ENCODE measurements at regions not wholly inside any gene's neighbourhood (a gene's known extent, or its start where the extent isn't known, plus 50 kb on each side); places are given as distances from the start of the nearest gene placed in this dataset.
"Not testable (repeated sequence)": the region's sequence is repeated elsewhere in the genome, so short reads cannot be mapped to it uniquely, and the experiment has no call there.

DNA sequence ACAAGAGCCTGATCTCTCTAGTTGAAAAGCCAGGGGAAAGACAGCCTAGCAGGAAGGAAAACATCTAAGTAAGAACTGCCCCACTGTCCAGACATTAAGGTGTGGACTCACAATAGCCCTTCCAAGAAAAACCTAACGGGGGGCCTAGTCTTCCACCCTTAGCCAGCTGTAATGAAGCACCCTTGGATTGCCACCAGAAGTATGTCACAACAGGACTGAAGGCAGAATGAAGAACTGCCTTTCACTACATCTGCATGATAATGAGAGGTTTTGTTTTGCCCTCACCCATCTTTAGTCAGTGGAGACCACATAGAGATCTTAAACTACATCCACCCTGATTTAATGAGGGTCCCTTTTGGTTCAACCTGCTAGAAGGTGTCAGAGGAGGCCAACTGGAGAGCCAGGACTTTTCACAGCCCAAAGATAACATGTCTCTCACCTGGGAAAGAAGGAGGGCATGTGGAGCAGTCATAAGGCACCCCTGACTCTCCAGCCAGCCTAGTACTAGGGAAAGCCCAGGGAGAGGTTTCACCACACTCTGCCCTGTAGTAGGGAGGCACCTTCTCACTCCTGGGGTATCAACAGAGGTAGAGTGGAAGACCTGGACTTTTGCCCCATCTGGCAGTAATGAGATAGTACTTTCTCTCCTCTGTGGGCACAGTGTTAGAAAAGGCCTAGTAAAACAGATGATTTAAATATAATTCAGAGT lies 1017.4 kb upstream of the MANEA start:
- Histone ChIP-seq H3K27me3 (ENCODE audit: low read depth) (no peaks in the 10 kb centered on the region), H3K36me3 (replicated peaks) (no peaks in the 10 kb centered on the region), H3K4me3 (no peak overlapping the region), H3K4me1 (no peaks in the 10 kb centered on the region), H3K9me3 (no peaks in the 10 kb centered on the region)
- no peak for DNase-seq (ENCODE audit: low spot score in 2 of 2)
- in situ Hi-C loops (cut with MboI; ENCODE audit: low sequenced_read_pairs) = no loop called here

DNA sequence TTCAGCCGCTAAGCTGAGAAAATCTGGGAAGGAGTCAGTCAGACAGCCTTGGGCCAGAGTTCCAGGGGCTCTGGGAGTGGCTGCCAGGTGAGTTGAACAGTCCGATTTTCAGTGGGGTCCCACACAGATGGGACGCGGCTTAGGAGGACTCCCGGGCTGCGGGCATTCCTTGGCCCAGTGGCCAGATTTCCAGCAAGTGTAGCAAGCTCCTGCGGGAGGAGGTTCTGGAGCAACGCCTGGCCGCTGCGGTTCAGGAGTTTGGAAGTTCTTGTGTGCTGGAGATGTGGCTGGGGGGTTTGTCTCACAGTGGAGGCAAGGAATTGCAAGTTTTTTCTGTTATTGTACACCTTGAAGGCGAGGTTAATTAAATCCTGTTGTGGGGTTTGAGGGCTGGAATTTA lies 1020.1 kb upstream of the MANEA start:
- in situ Hi-C loops (cut with MboI; ENCODE audit: low sequenced_read_pairs); H3K4me3 ChIP-seq: not testable (repeated sequence)

DNA sequence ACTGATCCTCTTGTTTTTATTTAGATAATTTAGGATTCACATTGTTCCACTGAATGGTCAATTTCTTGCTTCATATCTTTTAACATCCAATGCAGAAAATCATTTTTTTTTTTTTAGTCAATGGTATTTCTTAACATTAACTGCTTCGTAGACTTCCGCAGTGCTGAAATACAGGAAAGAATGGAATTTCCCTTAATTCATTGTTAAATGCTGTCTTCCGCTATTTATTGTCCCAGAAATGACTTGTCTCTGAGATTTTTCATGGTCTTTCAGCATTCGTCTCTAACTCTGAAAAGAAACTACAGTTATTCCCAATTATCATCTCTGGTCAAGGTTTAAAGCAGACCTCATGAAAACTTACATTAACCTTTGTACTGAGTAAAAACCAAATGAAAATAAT lies 1029.1 kb upstream of the MANEA start:
- H3K27me3 ChIP-seq (ENCODE audit: low read depth) = no peaks in the 10 kb centered on the region
- in situ Hi-C loops (cut with MboI; ENCODE audit: low sequenced_read_pairs) = no loop called here
- H3K36me3 ChIP-seq (replicated peaks) = no peaks in the 10 kb centered on the region
- DNase-seq (ENCODE audit: low spot score in 2 of 2) = no peak
- H3K9me3 ChIP-seq = no peaks in the 10 kb centered on the region
- no peak overlapping the region for H3K4me3 ChIP-seq
- H3K4me1 ChIP-seq = no peaks in the 10 kb centered on the region

More for the DNA sequence above, 1020.1 kb upstream of the MANEA start:
- DNase-seq (ENCODE audit: low spot score in 2 of 2); H3K4me1 ChIP-seq; H3K9me3 ChIP-seq; H3K27me3 ChIP-seq (ENCODE audit: low read depth); H3K36me3 ChIP-seq (replicated peaks): not testable (repeated sequence)

DNA sequence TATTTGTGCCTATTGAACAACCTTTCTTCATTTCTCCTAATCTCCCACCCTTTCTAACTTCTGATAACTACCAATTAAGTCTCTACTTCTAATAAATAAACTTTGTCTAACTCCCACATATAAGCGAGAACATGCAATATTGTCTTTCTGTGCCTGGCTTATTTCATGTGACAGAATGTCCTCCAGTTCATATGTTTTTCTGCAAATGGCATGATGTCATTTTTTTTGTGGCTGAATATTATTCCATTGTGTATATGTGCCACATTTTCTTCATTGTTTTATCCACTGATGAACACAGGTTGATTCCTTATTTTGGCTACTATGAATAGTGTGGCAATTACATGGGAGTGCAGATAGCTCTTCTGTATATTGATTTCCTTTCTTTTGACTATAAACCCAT lies 1041.5 kb upstream of the MANEA start:
- Histone ChIP-seq H3K4me3 (no peak overlapping the region), H3K4me1 (no peaks in the 10 kb centered on the region), H3K36me3 (replicated peaks) (no peaks in the 10 kb centered on the region), H3K9me3 (no peaks in the 10 kb centered on the region), H3K27me3 (ENCODE audit: low read depth) (no peaks in the 10 kb centered on the region)
- in situ Hi-C loops (cut with MboI; ENCODE audit: low sequenced_read_pairs) = no loop called here
- DNase-seq (ENCODE audit: low spot score in 2 of 2) = no peak

DNA sequence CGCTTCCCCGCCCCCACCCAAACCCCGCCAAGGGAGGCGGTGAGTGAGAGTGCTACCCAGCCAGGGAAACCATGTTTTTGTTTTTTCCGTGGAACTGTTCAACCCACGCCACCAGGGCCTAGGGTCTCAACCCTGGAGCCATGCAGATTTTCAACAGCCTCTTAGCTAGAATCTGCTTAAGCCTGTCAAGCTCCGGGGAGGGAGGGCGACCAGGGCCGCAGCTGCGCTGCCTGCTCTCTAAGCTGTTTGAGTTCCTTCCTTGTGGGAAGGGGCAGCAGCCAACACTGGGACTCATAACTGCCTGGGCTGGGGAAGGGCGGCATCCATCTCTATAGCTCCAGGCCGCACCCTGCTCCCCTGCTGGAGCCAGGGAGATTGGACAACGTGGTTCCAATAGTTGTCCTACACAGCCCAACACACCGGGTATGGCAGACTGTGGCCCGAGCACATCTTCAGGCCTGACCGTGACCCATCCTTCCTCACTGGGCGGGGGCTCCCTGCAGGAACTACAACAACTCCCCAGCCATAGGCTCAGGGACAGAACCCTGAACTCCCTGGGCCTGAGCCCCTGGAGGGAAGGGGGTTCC lies 1065.7 kb upstream of the MANEA start:
- in situ Hi-C loops (cut with MboI; ENCODE audit: low sequenced_read_pairs) = no loop called here

DNA sequence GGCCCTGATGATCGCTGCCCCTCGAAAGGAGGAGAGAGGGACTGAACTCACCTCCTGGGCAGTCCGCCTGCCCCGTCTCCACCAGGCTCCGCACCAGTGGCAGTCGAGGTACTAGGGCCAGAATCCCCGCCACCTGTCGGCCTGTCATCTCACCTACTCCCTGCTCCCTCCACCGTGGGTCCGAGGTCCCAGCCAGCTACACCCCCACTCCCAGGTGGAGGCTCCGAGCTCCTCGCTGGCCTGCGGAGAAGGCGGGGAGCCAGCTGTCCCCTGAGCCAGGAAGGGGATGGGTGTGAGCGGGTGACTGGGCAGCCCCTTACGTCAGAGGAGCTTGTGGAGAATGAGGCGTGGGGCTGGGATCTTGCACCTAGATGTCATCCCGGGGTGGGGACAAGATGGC lies 1066.5 kb upstream of the MANEA start:
- in situ Hi-C loops (cut with MboI; ENCODE audit: low sequenced_read_pairs) = no loop called here

More for the DNA sequence above, 1065.7 kb upstream of the MANEA start:
- no peaks in the 10 kb centered on the region for H3K4me1 ChIP-seq
- DNase-seq (ENCODE audit: low spot score in 2 of 2) = no peak
- no peaks in the 10 kb centered on the region for H3K27me3 ChIP-seq (ENCODE audit: low read depth)
- no peak overlapping the region for H3K4me3 ChIP-seq
- no peaks in the 10 kb centered on the region for H3K36me3 ChIP-seq (replicated peaks)
- H3K9me3 ChIP-seq = no peaks in the 10 kb centered on the region

DNA sequence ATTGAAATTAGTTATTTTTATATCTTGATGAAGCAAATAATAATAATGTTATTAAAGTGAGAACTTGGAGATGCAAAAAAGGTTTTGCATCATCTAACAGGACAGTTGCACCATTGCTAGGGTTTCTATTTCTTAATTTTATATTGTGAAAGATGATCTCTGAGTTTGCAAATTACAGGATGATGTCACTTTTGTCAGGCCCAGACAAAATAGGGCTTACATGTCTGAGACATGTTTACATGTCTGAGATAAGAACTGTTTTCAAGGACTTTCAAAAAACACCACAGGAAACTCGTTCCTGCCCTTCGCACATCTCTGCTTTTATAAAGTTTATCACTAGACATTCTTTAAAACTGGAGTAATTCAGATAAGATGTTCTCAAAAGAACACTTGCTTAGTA lies 1075.8 kb upstream of the MANEA start:
- DNase-seq (ENCODE audit: low spot score in 2 of 2) = no peak
- Histone ChIP-seq H3K36me3 (replicated peaks) (no peaks in the 10 kb centered on the region), H3K4me1 (no peaks in the 10 kb centered on the region), H3K9me3 (no peaks in the 10 kb centered on the region), H3K27me3 (ENCODE audit: low read depth) (no peaks in the 10 kb centered on the region), H3K4me3 (no peak overlapping the region)
- in situ Hi-C loops (cut with MboI; ENCODE audit: low sequenced_read_pairs) = no loop called here

More for the DNA sequence above, 1066.5 kb upstream of the MANEA start:
- Histone ChIP-seq H3K9me3 (no peaks in the 10 kb centered on the region), H3K4me1 (no peaks in the 10 kb centered on the region), H3K27me3 (ENCODE audit: low read depth) (no peaks in the 10 kb centered on the region), H3K36me3 (replicated peaks) (no peaks in the 10 kb centered on the region), H3K4me3 (no peak overlapping the region)
- DNase-seq (ENCODE audit: low spot score in 2 of 2) = no peak

DNA sequence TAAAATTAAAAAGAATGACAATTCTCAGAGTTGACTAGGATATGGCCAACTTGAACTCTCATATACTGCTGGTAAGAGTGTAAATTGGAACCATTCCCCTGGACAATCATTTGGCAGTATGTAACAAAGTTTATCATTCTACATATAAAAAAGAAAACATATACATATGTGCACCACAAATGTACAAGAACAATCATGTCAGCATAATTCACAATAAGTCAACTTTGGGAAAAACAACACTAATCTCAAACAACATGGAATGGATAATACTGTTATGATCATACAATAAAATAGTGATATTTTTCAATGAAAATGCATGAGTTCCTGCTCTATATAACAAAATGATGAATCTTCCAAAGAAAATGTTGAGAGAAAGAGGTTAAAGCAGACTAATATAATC lies 1078.7 kb upstream of the EPHA7 start:
- H3K27me3 ChIP-seq (ENCODE audit: low read depth) = no peaks in the 10 kb centered on the region
- H3K9me3 ChIP-seq = no peaks in the 10 kb centered on the region
- no peak for DNase-seq (ENCODE audit: low spot score in 2 of 2)
- H3K4me3 ChIP-seq = no peak overlapping the region
- in situ Hi-C loops (cut with MboI; ENCODE audit: low sequenced_read_pairs) = no loop called here
- no peaks in the 10 kb centered on the region for H3K4me1 ChIP-seq
- no peaks in the 10 kb centered on the region for H3K36me3 ChIP-seq (replicated peaks)

DNA sequence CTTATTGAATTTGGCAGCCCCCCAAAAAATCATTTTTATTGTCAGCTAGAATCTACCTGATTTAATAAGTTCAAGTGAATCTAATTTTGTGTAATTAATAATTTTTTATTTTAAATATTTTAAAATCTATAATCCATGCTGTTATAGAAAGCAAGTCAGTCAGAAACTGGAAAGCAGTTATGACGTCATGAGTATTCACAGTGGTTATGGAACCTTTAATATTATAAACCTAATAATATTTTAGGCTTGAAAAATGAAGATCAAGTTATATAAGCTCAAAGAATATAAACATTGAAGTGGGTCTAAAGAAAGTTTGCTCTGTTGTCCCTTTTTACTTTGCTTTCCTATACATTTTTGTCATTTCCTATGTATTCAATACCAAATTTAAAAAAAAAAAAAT lies 1075.1 kb upstream of the EPHA7 start:
- no peaks in the 10 kb centered on the region for H3K36me3 ChIP-seq (replicated peaks)
- H3K27me3 ChIP-seq (ENCODE audit: low read depth) = no peaks in the 10 kb centered on the region
- H3K4me3 ChIP-seq = no peak overlapping the region
- no peak for DNase-seq (ENCODE audit: low spot score in 2 of 2)
- in situ Hi-C loops (cut with MboI; ENCODE audit: low sequenced_read_pairs) = no loop called here
- H3K4me1 ChIP-seq = no peaks in the 10 kb centered on the region
- no peaks in the 10 kb centered on the region for H3K9me3 ChIP-seq

DNA sequence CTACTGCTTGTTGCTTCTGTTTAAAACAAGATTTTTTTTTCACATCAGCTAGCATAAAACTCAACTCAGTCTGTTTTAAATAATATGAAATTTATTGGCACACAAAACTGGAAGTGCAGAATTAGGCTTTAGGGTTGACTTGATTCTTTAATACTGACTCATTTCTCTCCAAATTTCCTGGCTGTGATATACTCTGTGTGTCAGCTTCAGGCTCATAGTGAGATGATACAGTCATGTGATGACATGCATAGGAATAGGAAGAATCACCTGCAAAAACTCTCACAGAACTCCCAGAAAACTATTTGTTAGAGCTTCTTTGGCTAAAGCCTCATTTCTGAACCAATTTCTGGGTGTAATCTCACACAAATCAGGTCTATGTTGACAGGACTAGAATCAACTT lies 1068.0 kb upstream of the EPHA7 start:
- DNase-seq (ENCODE audit: low spot score in 2 of 2) = no peak
- H3K36me3 ChIP-seq (replicated peaks) = no peaks in the 10 kb centered on the region

DNA sequence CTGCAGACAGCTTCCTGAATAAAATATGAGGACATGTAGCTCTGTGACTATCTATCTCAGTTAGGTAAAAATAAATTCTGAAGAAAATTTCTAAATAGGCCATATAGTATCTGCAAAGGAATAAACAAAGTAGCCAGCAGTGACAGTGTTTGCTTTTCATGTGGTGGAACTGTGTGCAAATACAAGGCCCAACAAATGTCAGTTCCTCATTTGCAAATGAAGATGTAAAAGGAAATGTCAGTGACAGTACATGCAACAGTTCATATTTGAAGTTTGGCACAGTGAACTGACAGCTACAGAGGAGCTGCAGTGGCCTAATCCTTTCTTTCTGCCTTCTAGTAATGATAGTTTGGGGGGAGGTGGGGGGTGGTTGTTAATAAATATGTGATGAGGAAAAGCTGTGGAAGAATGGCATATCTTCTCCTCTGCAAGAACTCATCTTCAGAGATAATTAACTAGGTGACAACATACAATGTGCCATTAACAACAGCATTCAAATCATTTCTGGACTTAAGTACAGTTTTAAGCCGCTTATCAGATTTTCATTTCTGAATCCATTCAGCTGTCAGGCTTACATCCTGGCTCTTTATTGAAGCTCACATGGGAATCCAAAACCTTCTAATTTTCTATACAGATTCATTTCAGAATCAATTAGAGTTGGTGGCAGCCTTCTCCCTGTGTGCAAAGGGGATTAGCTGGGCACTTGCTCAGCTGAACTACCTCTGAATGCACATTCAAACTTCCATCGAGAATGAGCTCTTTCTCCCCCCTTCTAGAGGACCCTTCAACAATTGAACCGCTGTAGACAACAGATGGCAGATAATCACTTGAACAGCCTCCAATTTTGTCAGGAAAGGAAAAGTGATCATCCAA lies 1059.0 kb upstream of the EPHA7 start:
- H3K27me3 ChIP-seq (ENCODE audit: low read depth) = 0 out of 2 replicates have a peak, but pooled peaks cover 3% of the 10 kb centered on the region
- H3K9me3 ChIP-seq = peaks cover 4% of the 10 kb centered on the region; the same call in 1 of the 2 replicates
- peak; percentile 58 to 93 for DNase-seq (ENCODE audit: low spot score in 2 of 2)
- no peaks in the 10 kb centered on the region for H3K36me3 ChIP-seq (replicated peaks)
- H3K4me3 ChIP-seq = no peak overlapping the region
- peaks cover 13% of the 10 kb centered on the region for H3K4me1 ChIP-seq
- in situ Hi-C loops (cut with MboI; ENCODE audit: low sequenced_read_pairs) = no loop called here

More for the DNA sequence above, 1068.0 kb upstream of the EPHA7 start:
- H3K4me3 ChIP-seq = no peak overlapping the region
- peaks cover 4% of the 10 kb centered on the region; the same call in 1 of the 2 replicates for H3K4me1 ChIP-seq
- no peaks in the 10 kb centered on the region for H3K27me3 ChIP-seq (ENCODE audit: low read depth)
- no peaks in the 10 kb centered on the region for H3K9me3 ChIP-seq
- in situ Hi-C loops (cut with MboI; ENCODE audit: low sequenced_read_pairs) = no loop called here

DNA sequence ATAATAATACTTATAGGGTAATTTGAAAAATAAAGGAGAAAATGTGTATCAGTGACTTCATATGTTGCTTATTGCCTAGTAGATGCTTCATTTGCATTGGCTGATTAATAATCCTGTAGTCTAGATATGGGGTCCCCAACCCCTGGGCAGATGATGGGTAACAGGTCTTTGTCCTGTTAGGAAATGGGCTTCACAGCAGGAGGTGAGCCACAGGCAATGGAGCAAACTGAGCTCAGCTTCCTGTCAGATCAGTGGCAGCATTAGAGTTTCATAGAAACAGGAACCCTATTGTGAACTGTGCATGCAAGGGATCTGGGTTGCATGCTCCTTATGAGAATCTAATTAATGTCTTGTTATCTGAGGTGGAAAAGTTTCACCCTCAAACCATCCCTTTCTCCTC lies 1049.5 kb upstream of the EPHA7 start:
- H3K27me3 ChIP-seq (ENCODE audit: low read depth) = no peaks in the 10 kb centered on the region
- no peak for DNase-seq (ENCODE audit: low spot score in 2 of 2)
- in situ Hi-C loops (cut with MboI; ENCODE audit: low sequenced_read_pairs) = no loop called here

DNA sequence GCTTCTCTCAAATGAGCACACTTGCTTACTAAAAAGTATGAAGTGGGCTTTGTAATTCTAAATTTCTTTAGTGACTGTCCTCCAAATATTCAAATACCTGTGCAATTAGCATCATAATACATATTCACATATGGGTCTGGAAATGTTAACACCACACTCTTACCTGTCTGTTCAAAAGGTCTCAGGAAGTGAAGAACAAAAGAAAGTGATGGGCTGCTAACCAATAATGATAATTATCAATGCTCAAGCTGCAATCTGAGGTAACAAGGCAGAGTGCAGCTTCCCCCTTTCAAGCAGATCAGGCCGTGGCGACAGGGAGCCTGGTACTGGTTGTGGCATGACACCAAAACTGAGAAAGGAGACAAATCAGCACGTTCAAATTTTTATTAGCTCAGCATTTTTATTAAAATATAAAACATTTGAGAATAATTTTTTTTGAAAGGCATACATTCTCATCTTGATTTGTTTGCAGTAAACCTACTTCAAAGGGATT lies 1044.7 kb upstream of the EPHA7 start:
- Histone ChIP-seq H3K4me1 (no peaks in the 10 kb centered on the region), H3K4me3 (no peak overlapping the region), H3K36me3 (replicated peaks) (no peaks in the 10 kb centered on the region), H3K27me3 (ENCODE audit: low read depth) (no peaks in the 10 kb centered on the region), H3K9me3 (no peaks in the 10 kb centered on the region)
- in situ Hi-C loops (cut with MboI; ENCODE audit: low sequenced_read_pairs) = no loop called here
- DNase-seq (ENCODE audit: low spot score in 2 of 2) = no peak

More for the DNA sequence above, 1049.5 kb upstream of the EPHA7 start:
- no peaks in the 10 kb centered on the region for H3K4me1 ChIP-seq
- no peaks in the 10 kb centered on the region for H3K36me3 ChIP-seq (replicated peaks)
- H3K4me3 ChIP-seq = no peak overlapping the region
- H3K9me3 ChIP-seq = no peaks in the 10 kb centered on the region

DNA sequence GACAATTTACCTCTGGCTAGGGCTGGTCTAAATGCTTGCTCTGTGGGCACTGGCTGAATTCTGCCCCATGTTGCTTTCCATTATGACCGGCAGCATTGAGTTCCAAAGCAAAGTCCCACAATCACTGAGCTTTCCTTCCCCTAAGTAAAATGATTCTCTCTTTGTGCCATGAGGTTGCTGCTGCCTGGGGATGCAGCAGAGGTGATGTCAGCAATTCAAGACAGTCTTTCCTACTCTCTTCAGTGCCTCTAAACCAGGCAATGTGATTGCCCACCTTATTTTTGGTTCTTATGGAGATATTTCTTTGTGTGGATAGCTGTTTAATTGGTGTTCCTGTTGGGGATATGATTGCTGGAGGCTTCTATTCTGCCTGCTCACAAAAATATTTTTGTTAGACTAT lies 1043.9 kb upstream of the EPHA7 start:
- no peaks in the 10 kb centered on the region for H3K36me3 ChIP-seq (replicated peaks)
- H3K4me3 ChIP-seq = no peak overlapping the region
- no peaks in the 10 kb centered on the region for H3K4me1 ChIP-seq
- H3K9me3 ChIP-seq = no peaks in the 10 kb centered on the region
- no peak for DNase-seq (ENCODE audit: low spot score in 2 of 2)
- in situ Hi-C loops (cut with MboI; ENCODE audit: low sequenced_read_pairs) = no loop called here
- H3K27me3 ChIP-seq (ENCODE audit: low read depth) = no peaks in the 10 kb centered on the region
